D721Med (cell line): ENCODE measurements at regions not wholly inside any gene's neighbourhood (a gene's known extent, or its start where the extent isn't known, plus 50 kb on each side); places are given as distances from the start of the nearest gene placed in this dataset.
"Not testable (repeated sequence)": the region's sequence is repeated elsewhere in the genome, so short reads cannot be mapped to it uniquely, and the experiment has no call there.

ENCODE experiments used
- DNase-seq: peaks from one replicate; pipeline ENCODE4 v3.0.0; 2011; ENCODE audit warnings: low spot score; ENCODE audit not compliant: insufficient read length
- FAIRE-seq: peaks from 2 replicates; lab custom pipeline; 2011; peaks lifted over from hg19 to GRCh38; lab: Jason Lieb, UNC
- TF ChIP-seq, protein P1 (sequence below): IDR thresholded peaks from 2 replicates; pipeline ENCODE4 v1.5.1; 2012; ENCODE audit warnings: mild to moderate bottlenecking, control low read depth; ENCODE audit not compliant: insufficient read depth; ENCODE audit errors: missing control alignments

GRCh38 chr6:139885909-139886308 lies 511.5 kb upstream of the CITED2 start:
- TF ChIP-seq, protein P1, sequence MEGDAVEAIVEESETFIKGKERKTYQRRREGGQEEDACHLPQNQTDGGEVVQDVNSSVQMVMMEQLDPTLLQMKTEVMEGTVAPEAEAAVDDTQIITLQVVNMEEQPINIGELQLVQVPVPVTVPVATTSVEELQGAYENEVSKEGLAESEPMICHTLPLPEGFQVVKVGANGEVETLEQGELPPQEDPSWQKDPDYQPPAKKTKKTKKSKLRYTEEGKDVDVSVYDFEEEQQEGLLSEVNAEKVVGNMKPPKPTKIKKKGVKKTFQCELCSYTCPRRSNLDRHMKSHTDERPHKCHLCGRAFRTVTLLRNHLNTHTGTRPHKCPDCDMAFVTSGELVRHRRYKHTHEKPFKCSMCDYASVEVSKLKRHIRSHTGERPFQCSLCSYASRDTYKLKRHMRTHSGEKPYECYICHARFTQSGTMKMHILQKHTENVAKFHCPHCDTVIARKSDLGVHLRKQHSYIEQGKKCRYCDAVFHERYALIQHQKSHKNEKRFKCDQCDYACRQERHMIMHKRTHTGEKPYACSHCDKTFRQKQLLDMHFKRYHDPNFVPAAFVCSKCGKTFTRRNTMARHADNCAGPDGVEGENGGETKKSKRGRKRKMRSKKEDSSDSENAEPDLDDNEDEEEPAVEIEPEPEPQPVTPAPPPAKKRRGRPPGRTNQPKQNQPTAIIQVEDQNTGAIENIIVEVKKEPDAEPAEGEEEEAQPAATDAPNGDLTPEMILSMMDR: no peak
- no peak for DNase-seq
- no peak for FAIRE-seq

- DNase-seq: no peak
- FAIRE-seq: no peak
- TF ChIP-seq, protein P1: no peak
Observed at GRCh38 chr6:139883776-139884175, 509.3 kb upstream of the CITED2 start.

GRCh38 chr6:139882977-139883728 lies 508.7 kb upstream of the CITED2 start:
- FAIRE-seq (no peak), DNase-seq (no peak)
- TF ChIP-seq, protein P1: no peak

- DNase-seq (no peak), FAIRE-seq (no peak)
- TF ChIP-seq, protein P1: no peak
Observed at GRCh38 chr6:139882234-139882633, 507.8 kb upstream of the CITED2 start.

DNA sequence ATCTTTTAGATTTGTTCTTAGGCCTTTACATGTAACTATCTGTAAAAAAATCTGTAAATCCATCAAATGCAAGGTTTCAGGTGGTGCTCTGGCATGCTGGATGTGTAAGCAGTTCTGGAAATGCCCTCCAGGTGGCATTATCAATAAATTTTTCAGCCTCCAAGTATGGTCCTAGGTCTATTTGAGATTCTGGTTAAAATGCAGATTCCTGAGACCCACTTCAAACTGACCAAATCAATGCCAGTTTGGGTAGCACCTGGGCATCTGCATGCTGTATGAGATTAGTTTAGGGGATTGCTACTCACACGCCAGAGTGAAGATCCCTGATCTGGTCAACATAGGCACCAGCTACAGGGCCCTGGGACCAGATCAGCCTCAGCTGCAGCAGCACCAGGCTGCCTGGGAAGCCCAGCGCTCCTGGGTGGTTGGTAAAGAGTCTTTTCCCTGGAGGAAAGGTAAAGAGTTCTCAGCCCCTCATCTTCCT lies 507.3 kb upstream of the CITED2 start:
- DNase-seq (no peak), FAIRE-seq (no peak)
- TF ChIP-seq, protein P1: peak; percentile 57

DNA sequence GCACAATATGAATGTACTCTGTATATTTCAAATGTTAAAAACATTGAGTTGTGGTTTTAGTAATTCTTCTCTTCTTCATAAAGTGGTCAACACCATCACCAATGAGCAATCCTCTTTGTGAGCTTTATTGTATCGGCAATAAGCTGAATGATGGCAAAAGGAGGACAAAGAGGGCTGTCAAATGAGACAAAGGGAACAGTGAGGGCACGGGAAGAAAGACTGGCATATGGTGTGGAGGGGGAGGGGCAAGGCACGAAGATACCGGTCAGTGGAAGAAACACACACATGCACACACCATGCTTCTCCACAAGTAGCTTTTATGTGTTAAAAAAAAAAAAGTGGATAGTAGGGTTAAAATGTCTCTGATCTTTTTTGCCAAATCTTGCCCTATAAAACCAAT lies 506.8 kb upstream of the CITED2 start:
- TF ChIP-seq, protein P1: no peak
- FAIRE-seq (no peak), DNase-seq (no peak)

- TF ChIP-seq, protein P1: no peak
- no peak for DNase-seq
- no peak for FAIRE-seq
Observed at GRCh38 chr6:139879823-139880356, 505.4 kb upstream of the CITED2 start.

GRCh38 chr6:139879241-139879640 lies 504.8 kb upstream of the CITED2 start:
- not testable (repeated sequence) for FAIRE-seq, DNase-seq
